H1 (cell line): ENCODE measurements at regions not wholly inside any gene's neighbourhood (a gene's known extent, or its start where the extent isn't known, plus 50 kb on each side); places are given as distances from the start of the nearest gene placed in this dataset.

ENCODE experiments used
- ASH2L ChIP-seq: fragments of 200-600, 300-600 bp; sonication (generic); IDR thresholded peaks from one replicate; pipeline ENCODE4 v1.7.1; 2017; ENCODE audit warnings: low read length
- CHD2 ChIP-seq: IDR thresholded peaks from 2 replicates; pipeline ENCODE4 v1.6.1; 2012; ENCODE audit warnings: low read length, improper control_type of control experiment
- EZH2 ChIP-seq: fragments of 200-600 bp; sonication (generic); IDR thresholded peaks from 2 replicates; pipeline ENCODE4 v1.7.1; 2012; ENCODE audit warnings: low read depth, mild to moderate bottlenecking, moderate library complexity, low read length, inconsistent platforms; ENCODE audit not compliant: severe bottlenecking
- HDAC2 ChIP-seq, 2 experiments: fragments of 300-600 bp in 1 of 2; sonication (generic) in 1 of 2; IDR thresholded peaks; 2 replicates each; pipeline ENCODE4 v1.6.1; 2011 to 2012; ENCODE audit warnings: low read depth in 2 of 2, low read length in 2 of 2, mild to moderate bottlenecking in 2 of 2, moderate library complexity in 2 of 2, borderline replicate concordance in 1 of 2, inconsistent platforms in 1 of 2
- HDAC6 ChIP-seq: IDR thresholded peaks from one replicate; pipeline ENCODE4 v1.7.1; 2012; ENCODE audit warnings: low read depth, mild to moderate bottlenecking, inconsistent platforms, low read length, moderate library complexity
- RNF2 ChIP-seq: fragments of 200-900, 300-1000 bp; sonication (generic); IDR thresholded peaks from 2 replicates; pipeline ENCODE4 v1.7.1; 2016; ENCODE audit warnings: borderline replicate concordance, low read depth, mild to moderate bottlenecking, antibody characterized with exemption, low read length; ENCODE audit not compliant: poor library complexity, severe bottlenecking; ENCODE audit errors: missing control alignments
- RXRA ChIP-seq: IDR thresholded peaks from 2 replicates; pipeline ENCODE4 v1.6.1; 2011; ENCODE audit warnings: low read depth, mild to moderate bottlenecking, low read length, moderate library complexity; ENCODE audit not compliant: insufficient read depth
- SP1 ChIP-seq: IDR thresholded peaks from 2 replicates; pipeline ENCODE4 v1.6.1; 2011; ENCODE audit warnings: low read depth, low read length
- TF ChIP-seq, protein P1 (sequence below), 3 experiments: IDR thresholded peaks; 1 replicate in 2 of 3; 2 replicates in 1 of 3; pipeline versions ENCODE4 v1.5.1 to v1.6.1; 2011; ENCODE audit warnings: low read length in 3 of 3, mild to moderate bottlenecking in 3 of 3, inconsistent platforms in 2 of 3, low read depth in 1 of 3, moderate library complexity in 1 of 3; ENCODE audit not compliant: insufficient read depth in 1 of 3; ENCODE audit errors: control extremely low read depth in 1 of 3
- TF ChIP-seq, protein P2 (sequence below): IDR thresholded peaks from 2 replicates; pipeline ENCODE4 v1.6.1; 2011; ENCODE audit warnings: low read length, improper control_type of control experiment
- TF ChIP-seq, protein P3 (sequence below): IDR thresholded peaks from 2 replicates; pipeline ENCODE4 v1.6.1; 2012; ENCODE audit warnings: low read length, inconsistent platforms

DNA sequence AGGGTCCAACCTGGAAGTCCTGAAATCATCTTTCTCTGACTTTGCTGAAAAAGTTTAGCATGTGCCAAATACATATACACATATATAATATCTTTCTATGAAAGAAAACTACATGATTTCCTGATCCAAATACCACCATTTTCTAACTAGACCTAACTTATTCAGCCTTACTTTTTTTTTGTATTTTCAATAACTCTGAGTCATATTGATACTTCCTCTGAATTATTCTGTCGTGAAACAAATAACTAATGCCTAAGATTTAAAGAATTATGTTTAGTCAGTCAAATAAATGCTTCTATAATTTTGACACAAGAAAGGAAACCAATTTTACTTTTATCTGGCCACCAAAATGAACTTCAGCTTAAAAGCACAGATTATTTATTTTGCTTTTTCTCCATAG lies 760.2 kb upstream of the GBE1 start:
- TF ChIP-seq RNF2 (no peak), HDAC2 (IDR thresholded peaks at IDR 0.05; ENCODE audit: borderline replicate concordance in 1 of 2, low read depth in 2 of 2, low read length in 2 of 2) (no peak), HDAC6 (no peak), RXRA (no peak), SP1 (no peak), CHD2 (no peak), ASH2L (no peak), EZH2 (no peak)
- TF ChIP-seq, protein P1, sequence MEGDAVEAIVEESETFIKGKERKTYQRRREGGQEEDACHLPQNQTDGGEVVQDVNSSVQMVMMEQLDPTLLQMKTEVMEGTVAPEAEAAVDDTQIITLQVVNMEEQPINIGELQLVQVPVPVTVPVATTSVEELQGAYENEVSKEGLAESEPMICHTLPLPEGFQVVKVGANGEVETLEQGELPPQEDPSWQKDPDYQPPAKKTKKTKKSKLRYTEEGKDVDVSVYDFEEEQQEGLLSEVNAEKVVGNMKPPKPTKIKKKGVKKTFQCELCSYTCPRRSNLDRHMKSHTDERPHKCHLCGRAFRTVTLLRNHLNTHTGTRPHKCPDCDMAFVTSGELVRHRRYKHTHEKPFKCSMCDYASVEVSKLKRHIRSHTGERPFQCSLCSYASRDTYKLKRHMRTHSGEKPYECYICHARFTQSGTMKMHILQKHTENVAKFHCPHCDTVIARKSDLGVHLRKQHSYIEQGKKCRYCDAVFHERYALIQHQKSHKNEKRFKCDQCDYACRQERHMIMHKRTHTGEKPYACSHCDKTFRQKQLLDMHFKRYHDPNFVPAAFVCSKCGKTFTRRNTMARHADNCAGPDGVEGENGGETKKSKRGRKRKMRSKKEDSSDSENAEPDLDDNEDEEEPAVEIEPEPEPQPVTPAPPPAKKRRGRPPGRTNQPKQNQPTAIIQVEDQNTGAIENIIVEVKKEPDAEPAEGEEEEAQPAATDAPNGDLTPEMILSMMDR (IDR thresholded peaks at IDR 0.05; ENCODE audit: control extremely low read depth in 1 of 3, insufficient read depth in 1 of 3, low read depth in 1 of 3, low read length in 3 of 3): no peak
- TF ChIP-seq, protein P2, sequence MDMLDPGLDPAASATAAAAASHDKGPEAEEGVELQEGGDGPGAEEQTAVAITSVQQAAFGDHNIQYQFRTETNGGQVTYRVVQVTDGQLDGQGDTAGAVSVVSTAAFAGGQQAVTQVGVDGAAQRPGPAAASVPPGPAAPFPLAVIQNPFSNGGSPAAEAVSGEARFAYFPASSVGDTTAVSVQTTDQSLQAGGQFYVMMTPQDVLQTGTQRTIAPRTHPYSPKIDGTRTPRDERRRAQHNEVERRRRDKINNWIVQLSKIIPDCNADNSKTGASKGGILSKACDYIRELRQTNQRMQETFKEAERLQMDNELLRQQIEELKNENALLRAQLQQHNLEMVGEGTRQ: no peak
- TF ChIP-seq, protein P3, sequence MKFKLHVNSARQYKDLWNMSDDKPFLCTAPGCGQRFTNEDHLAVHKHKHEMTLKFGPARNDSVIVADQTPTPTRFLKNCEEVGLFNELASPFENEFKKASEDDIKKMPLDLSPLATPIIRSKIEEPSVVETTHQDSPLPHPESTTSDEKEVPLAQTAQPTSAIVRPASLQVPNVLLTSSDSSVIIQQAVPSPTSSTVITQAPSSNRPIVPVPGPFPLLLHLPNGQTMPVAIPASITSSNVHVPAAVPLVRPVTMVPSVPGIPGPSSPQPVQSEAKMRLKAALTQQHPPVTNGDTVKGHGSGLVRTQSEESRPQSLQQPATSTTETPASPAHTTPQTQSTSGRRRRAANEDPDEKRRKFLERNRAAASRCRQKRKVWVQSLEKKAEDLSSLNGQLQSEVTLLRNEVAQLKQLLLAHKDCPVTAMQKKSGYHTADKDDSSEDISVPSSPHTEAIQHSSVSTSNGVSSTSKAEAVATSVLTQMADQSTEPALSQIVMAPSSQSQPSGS: no peak
